Uterus (tissue), 2 donors: ENCODE measurements at regions not wholly inside any gene's neighbourhood (a gene's known extent, or its start where the extent isn't known, plus 50 kb on each side); places are given as distances from the start of the nearest gene placed in this dataset.

Experiments
- CTCF ChIP-seq, 4 experiments: fragments of 200-600 bp in 2 of 4; fragments of 450-650 bp in 2 of 4; sonication (generic) in 2 of 4; IDR thresholded peaks; one replicate each; pipeline ENCODE4 v1.5.1; 2016 to 2019; ENCODE audit warnings: antibody characterized with exemption in 4 of 4, mild to moderate bottlenecking in 2 of 4, moderate library complexity in 1 of 4
- POLR2A ChIP-seq, 2 donors: fragments of 450-650 bp; IDR thresholded peaks; one replicate each; pipeline ENCODE4 v1.6.1; 2016; ENCODE audit warnings: antibody characterized with exemption in 2 of 2, mild to moderate bottlenecking in 1 of 2, moderate library complexity in 1 of 2

GRCh38 chr3:7877312-7877711 lies 624.3 kb upstream of the LMCD1 start:
- TF ChIP-seq CTCF (IDR thresholded peaks at IDR 0.05) = no peak
- TF ChIP-seq POLR2A (IDR thresholded peaks at IDR 0.05) = no peak
